Type B pancreatic cell (in vitro differentiated cells): ENCODE measurements at regions not wholly inside any gene's neighbourhood (a gene's known extent, or its start where the extent isn't known, plus 50 kb on each side); places are given as distances from the start of the nearest gene placed in this dataset.

Experiments used
- DNase-seq: peaks from one replicate; pipeline ENCODE4 v3.0.0; 2021; ENCODE audit warnings: mixed read lengths; ENCODE audit not compliant: unreplicated experiment; ENCODE audit errors: extremely low spot score
- H3K27ac Mint-ChIP-seq: 2 replicates; pipeline ENCODE4 v1.8.0; 2021; ENCODE audit warnings: mild to moderate bottlenecking, mixed read lengths
- H3K27me3 Mint-ChIP-seq: 2 replicates; pipeline ENCODE4 v1.8.0; 2021; ENCODE audit warnings: mixed read lengths
- H3K36me3 Mint-ChIP-seq: 2 replicates; pipeline ENCODE4 v1.8.0; 2021; ENCODE audit warnings: mixed read lengths
- H3K4me1 Mint-ChIP-seq: one replicate; pipeline ENCODE4 v1.8.0; 2021; ENCODE audit warnings: mixed read lengths; ENCODE audit not compliant: unreplicated experiment
- H3K4me3 Mint-ChIP-seq: 2 replicates; pipeline ENCODE4 v1.8.0; 2021; ENCODE audit warnings: mild to moderate bottlenecking, mixed read lengths
- H3K9me3 Mint-ChIP-seq: 2 replicates; pipeline ENCODE4 v1.8.0; 2021; ENCODE audit warnings: mixed read lengths
- CTCF ChIP-seq: fragments of 200-600 bp; sonication (generic); conservative IDR thresholded peaks from 2 replicates; pipeline ENCODE4 v1.5.0; 2021; ENCODE audit warnings: antibody characterized with exemption, mild to moderate bottlenecking

GRCh38 chr11:98153752-98154151 lies 867.0 kb upstream of the CNTN5 start:
- TF ChIP-seq CTCF, result no peak
- Mint-ChIP-seq H3K4me1 (no peaks in the 10 kb centered on the region), H3K27ac (no peak overlapping the region), H3K9me3 (peaks cover 16% of the 10 kb centered on the region), H3K27me3 (no peaks in the 10 kb centered on the region), H3K4me3 (no peak overlapping the region), H3K36me3 (no peaks in the 10 kb centered on the region)
- DNase-seq, result no peak

GRCh38 chr11:98155696-98156095 lies 865.1 kb upstream of the CNTN5 start:
- TF ChIP-seq CTCF, result no peak
- no peak for DNase-seq
- Mint-ChIP-seq H3K27me3 (no peaks in the 10 kb centered on the region), H3K9me3 (peaks cover 18% of the 10 kb centered on the region), H3K4me3 (no peak overlapping the region), H3K27ac (no peak overlapping the region), H3K36me3 (no peaks in the 10 kb centered on the region), H3K4me1 (no peaks in the 10 kb centered on the region)

GRCh38 chr11:98177925-98178324 lies 842.8 kb upstream of the CNTN5 start:
- H3K27me3 Mint-ChIP-seq, result no peaks in the 10 kb centered on the region
- no peak for TF ChIP-seq CTCF
- H3K9me3 Mint-ChIP-seq, result no peaks in the 10 kb centered on the region
- no peaks in the 10 kb centered on the region for H3K4me1 Mint-ChIP-seq
- no peak overlapping the region for H3K27ac Mint-ChIP-seq
- no peak overlapping the region for H3K4me3 Mint-ChIP-seq
- no peaks in the 10 kb centered on the region for H3K36me3 Mint-ChIP-seq
- DNase-seq, result no peak

GRCh38 chr11:98180511-98180910 lies 840.2 kb upstream of the CNTN5 start:
- no peak overlapping the region for H3K4me3 Mint-ChIP-seq

GRCh38 chr11:98180921-98181320 lies 839.8 kb upstream of the CNTN5 start:
- Mint-ChIP-seq H3K27ac (no peak overlapping the region), H3K4me3 (no peak overlapping the region), H3K9me3 (no peaks in the 10 kb centered on the region), H3K27me3 (no peaks in the 10 kb centered on the region), H3K4me1 (peaks cover 6% of the 10 kb centered on the region), H3K36me3 (no peaks in the 10 kb centered on the region)
- TF ChIP-seq CTCF, result no peak
- DNase-seq, result no peak

More at GRCh38 chr11:98180511-98180910, 840.2 kb upstream of the CNTN5 start:
- Mint-ChIP-seq H3K27ac (no peak overlapping the region), H3K4me1 (peaks cover 6% of the 10 kb centered on the region), H3K27me3 (no peaks in the 10 kb centered on the region), H3K36me3 (no peaks in the 10 kb centered on the region), H3K9me3 (no peaks in the 10 kb centered on the region)
- DNase-seq, result no peak
- TF ChIP-seq CTCF, result no peak

- Mint-ChIP-seq H3K9me3 (no peaks in the 10 kb centered on the region), H3K4me3 (no peak overlapping the region), H3K4me1 (peaks cover 6% of the 10 kb centered on the region), H3K36me3 (no peaks in the 10 kb centered on the region), H3K27me3 (no peaks in the 10 kb centered on the region), H3K27ac (no peak overlapping the region)
- TF ChIP-seq CTCF, result no peak
- no peak for DNase-seq
Measured at GRCh38 chr11:98183034-98183433, 837.7 kb upstream of the CNTN5 start.
